ENCODE measurements at regions not wholly inside any gene's neighbourhood (a gene's known extent, or its start where the extent isn't known, plus 50 kb on each side); places are given as distances from the start of the nearest gene placed in this dataset.
"Not testable (repeated sequence)": the region's sequence is repeated elsewhere in the genome, so short reads cannot be mapped to it uniquely, and the experiment has no call there.

GRCh38 chr1:37162059-37162458, 127.7 kb upstream of the GRIK3 start:
- no peak for DNase-seq

- DNase-seq: no peak
Observed at GRCh38 chr1:37166005-37166404, 131.7 kb upstream of the GRIK3 start.

GRCh38 chr1:37167479-37167878, 133.2 kb upstream of the GRIK3 start:
- DNase-seq: no peak

DNA sequence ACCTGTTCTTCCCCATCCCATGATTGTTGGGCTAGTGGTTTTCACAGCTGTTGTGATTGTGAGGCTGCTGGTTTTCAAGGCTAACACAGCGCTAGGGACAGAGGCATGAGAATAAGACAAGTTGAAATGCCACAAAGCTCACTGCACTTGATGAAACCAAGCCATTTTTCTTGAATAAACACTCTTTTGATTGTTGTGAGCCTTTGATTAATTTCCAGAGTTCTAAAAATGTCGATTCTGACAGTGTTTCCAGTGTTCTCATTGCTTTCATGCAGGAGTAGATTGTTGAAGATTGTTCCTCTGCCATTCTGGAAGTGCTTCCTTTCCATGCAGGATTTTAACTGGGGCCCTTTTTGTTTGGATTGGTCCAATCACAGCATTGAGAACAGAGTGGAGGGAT, 134.9 kb upstream of the GRIK3 start:
- DNase-seq: no peak

- no peak for DNase-seq
Observed at GRCh38 chr1:37169743-37170275, 135.5 kb upstream of the GRIK3 start.

DNA sequence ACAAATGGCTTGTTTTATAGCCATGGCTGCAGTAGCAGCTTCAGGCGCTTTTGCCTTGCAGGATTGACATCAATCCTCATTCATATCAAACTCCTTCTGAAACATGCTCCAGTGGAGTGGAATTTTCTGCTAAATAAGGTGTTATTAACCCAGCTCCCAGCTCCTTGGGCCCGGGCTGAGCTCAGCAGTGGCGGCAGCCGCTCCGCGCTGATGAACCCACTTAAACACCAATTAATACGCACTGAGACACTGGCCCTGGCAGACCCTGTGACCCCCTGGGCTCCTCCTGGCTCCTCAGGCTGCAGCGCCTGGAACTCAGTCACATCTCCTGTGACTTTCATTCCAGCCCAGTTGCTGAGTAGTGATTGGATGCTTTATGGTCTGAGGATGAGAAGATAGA, 137.4 kb upstream of the GRIK3 start:
- no peak for DNase-seq

DNA sequence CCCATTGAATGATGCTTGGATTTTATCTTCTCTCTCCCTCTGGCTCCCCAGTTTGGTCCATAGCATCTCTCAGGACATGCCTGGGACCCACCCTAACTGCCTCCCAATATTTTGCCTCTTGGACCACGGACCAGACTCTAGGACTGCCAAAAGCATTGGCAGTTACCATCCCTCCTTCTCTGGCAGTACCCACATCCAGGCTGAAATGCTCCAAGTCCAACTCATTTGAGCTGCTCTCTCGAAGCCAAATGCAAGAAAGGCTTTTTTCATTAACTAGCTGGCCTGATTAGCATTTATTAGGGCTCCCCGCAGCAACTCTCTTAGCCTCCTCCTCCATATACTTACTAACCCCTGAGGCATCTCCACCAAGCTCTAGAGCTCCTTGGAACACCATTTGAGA, 140.0 kb upstream of the GRIK3 start:
- no peak for DNase-seq

GRCh38 chr1:37174876-37175275, 140.6 kb upstream of the GRIK3 start:
- no peak for DNase-seq

GRCh38 chr1:37175666-37176215, 141.4 kb upstream of the GRIK3 start:
- DNase-seq: no peak

DNA sequence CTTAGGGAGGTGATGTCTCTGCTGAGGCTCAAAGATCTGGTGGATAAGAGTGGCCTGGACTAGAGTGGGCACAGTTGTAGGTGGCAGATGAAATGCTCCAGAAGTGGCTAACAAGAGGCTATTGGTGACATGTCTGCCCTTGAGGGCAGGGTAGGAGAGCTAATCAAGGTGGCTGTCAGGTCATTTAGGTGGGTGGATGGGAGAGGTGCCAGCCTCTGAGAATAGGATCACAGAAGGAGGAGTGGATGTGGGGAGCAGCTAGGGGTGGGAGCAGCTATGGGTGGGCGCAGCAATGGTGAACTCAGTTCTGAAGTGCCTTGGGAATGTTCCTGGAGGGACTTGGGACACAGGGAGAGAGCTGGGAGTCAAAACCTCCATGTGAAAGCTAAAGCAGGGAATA, 142.0 kb upstream of the GRIK3 start:
- DNase-seq: no peak

DNA sequence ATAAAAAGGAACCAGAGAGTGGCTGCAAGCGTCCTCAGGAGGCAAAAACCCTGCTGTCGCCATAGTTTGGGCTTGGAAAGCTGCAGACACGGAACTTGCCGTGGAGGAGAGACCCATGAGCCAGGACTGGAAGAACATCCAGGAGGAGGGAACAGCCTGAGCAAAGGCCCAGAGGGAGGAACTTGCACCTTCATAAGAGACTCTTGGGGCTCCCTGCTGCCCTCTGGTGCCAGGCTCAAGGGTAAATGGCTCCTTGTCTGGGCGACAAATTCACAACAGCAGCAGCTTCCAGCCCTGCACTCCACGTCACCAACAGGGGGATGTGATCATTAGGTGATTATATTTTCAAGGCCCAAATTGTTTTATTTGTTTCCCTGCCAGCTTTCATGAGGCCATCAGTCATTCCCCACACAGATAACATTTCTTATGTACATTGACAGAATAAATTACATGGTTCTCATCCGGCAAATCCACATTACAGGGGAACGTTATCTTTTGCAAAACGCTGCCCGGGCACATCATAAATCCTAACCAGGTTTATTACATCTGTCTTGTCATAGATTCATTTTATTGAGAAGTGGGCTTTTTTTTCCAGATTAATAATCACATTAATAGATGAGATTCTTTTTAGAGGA, 143.0 kb upstream of the GRIK3 start:
- peak; percentile 40 for DNase-seq

DNA sequence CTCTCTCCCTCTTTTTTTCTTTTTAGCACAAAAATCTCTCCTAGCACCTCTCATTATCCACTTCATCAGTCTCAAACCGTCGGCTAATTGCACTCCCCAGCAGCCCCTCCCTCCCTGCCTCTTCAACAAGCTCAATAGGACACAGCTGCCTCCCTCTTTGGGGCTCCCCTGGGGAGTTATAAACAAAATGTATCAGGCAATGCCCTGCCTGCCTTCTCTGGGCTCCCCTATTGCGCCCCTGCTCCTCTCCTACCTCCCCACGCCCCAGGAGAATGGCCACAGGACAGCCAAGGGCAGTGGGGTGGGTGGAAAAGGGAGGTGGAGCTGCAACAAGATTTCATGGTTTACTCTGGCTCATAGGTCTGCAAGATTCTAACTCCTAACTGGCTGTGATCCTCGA, 147.1 kb upstream of the GRIK3 start:
- no peak for DNase-seq

DNA sequence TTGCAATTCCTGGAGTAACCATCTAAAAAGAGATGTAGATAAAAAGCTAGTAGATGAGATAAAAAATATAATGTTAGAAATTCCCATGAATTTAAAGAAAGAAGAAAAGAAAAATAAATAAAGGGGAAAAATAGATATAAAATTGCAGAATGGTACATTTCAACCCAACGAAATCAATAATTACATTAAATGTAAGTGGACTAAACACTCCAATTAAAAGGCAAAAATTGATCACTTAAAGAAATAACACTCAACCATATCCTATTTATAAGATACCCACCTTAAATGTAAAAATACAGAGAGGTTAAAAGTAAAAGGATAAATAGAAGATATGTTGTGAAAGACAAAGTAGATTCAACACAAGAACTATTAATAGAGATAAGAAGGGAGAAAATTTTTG, 150.5 kb upstream of the GRIK3 start:
- DNase-seq: no peak

DNA sequence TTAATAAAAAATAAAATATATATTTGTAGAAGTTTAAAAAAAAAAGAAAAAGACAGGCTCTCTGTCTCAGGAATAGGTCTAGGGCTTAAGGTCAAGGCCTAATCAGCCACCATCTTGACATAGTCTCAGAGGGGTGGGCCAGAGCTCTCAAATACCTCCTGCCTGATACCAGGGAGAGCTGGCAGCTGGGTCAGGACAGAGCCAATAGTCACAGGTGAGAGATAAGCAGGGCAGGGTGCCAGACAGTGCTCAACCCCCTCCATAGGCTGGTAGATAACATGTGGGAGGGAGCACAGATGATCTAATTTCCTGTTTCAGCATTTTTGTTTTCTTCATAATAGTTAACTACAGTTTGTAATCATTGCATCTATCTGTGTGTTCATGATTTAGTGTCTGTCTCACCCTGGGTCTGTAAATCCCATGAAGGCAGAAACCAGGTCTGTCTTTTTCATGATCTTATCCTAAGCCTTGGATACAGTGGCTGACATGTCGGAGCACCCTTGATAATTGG, 152.0 kb upstream of the GRIK3 start:
- no peak for DNase-seq

- DNase-seq: no peak
Observed at GRCh38 chr1:37189111-37189510, 154.8 kb upstream of the GRIK3 start.

DNA sequence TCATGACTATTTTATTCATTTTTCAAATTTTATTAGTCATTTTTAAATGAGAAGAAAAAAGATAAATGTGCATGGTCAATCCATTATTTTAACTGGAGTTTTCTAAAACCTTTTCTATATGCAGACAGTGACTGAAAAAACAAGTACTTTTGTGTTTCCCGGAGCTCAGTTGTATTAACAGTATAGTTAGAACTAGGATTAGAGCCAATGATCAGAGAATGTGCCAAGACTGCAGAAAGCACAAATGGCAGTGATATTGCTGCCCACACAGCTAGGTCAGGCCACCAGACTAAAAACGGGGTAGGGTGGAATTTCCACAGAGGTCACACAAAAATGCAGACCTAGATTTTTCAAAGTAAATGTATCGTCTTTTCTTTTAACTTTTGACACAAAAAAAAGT, 163.1 kb upstream of the GRIK3 start:
- DNase-seq: no peak

DNA sequence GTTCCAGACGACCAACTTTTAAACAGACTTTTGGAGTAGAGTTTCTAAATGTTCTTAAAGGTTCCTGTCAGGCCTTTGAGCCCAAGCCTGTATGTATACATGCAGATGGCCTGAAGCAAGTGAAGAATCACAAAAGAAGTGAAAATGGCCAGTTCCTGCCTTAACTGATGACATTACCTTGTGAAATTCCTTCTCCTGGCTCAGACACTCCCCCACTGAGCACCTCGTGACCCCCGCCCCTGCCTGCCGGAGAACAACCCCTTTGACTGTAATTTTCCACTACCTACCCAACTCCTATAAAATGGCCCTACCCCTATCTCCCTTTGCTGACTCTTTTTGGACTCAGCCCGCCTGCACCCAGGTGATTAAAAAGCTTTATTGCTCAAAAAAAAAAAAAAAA, 180.0 kb upstream of the GRIK3 start:
- not testable (repeated sequence) for DNase-seq

DNA sequence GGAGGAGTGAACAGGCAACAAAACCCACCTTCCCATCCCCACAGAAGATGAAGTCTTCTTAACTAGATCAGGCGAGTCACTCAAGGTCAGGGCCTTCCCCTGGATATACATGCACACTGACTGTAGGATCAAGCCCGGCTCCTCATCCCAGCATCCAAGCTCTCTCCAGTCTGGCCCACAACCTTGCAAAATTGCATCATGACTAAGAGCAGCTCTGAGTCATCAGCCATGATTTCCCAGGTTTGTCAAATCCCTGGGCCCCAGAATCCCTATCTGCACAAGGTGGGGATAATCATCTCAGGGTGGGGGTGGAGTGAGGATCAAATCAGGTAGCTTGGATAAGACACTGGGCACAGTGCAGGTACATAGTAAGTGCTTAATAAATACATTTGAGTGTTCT, 199.3 kb upstream of the GRIK3 start:
- no peak for DNase-seq

- no peak for DNase-seq
Observed at GRCh38 chr1:37234941-37235418, 200.7 kb upstream of the GRIK3 start.

DNA sequence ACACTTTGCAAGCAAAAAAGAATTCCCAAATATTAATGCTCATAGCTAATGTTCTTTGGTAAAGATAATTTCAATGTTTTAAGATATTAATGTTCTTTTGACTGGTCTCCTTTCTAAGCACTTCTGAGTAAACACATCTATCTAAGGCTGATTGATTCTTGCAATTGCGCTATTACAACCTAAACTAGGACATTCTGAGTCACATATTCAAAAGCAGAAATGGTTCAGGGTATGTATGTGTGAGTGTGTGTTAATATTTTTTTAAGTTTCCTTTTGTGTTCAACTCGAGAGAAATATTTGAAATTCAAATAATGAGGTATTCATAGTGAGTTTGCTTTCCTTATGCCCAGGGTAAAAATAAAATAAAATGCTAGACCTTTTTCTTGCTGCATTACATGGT, 203.6 kb upstream of the GRIK3 start:
- DNase-seq: no peak

GRCh38 chr1:37238364-37239224, 204.3 kb upstream of the GRIK3 start:
- no peak for DNase-seq

DNA sequence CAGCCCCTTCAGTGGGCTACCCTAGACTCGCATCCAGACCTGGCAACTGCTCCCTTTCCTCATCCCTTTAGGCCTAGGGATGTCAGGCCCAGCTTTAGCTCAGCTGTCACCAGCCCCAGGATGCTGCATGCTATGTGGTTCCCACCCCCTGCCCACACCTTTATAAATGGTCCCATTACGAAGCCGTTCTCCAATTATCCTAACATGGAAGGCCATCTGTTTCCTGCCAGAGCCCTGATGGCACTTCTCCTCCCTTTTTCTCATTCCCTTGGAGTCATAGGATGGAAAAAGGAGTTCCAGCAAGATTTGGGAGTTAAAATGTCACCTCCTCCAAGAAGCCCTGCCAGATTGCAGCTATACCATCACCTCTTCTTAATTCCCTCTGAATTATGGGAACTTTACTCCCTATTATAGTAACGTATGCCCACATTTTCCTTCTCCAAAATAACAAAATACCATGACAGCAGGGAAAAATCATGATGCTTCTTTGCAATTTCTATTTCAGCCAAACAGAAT, 205.0 kb upstream of the GRIK3 start:
- DNase-seq: no peak

DNA sequence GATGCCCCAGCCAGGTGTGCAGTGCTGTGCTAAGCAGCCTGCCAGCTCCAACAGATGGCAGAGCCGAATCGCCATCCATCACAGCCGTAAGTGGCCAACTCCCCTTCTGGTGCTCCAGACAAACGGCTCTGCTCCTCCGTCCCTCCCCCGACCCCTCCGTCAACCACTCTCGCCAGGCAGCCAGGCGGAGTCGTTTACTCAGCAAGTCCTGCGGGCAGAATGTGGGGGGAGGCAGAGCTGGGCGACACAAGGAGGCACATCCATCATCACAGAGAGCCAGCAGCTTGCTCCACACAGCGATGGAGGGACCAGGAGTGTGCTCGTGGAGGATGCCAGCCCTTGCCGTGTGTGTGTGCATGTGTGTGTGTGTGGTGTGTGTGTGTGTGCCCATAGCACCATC, 206.6 kb upstream of the GRIK3 start:
- DNase-seq: no peak

GRCh38 chr1:37242501-37242900, 208.2 kb upstream of the GRIK3 start:
- DNase-seq: no peak
